Lower leg skin (tissue), 4 donors: ENCODE measurements at regions not wholly inside any gene's neighbourhood (a gene's known extent, or its start where the extent isn't known, plus 50 kb on each side); places are given as distances from the start of the nearest gene placed in this dataset.

Experiments used
- DNase-seq, 2 donors: peaks; one replicate each; pipeline ENCODE4 v3.0.0-alpha.2; 2019; ENCODE audit warnings: low spot score in 2 of 2
- H3K4me3 ChIP-seq: fragments of 200-600 bp; sonication (generic); 2 replicates; pipeline ENCODE4 v1.5.1; 2017; ENCODE audit warnings: mild to moderate bottlenecking, low read depth; ENCODE audit not compliant: poor library complexity, severe bottlenecking
- CTCF ChIP-seq, 3 donors: fragments of 450-650 bp; IDR thresholded peaks; one replicate each; pipeline ENCODE4 v1.5.1; 2016; ENCODE audit warnings: antibody characterized with exemption in 3 of 3, mild to moderate bottlenecking in 3 of 3, moderate library complexity in 2 of 3
- POLR2A ChIP-seq, 2 donors: fragments of 450-650 bp; IDR thresholded peaks; one replicate each; pipeline ENCODE4 v1.6.1; 2016 to 2017; ENCODE audit warnings: antibody characterized with exemption in 2 of 2, mild to moderate bottlenecking in 1 of 2, moderate library complexity in 1 of 2
- WGBS, 2 donors: methylation state at CpG; one replicate each; pipeline ENCODE4 v1.1.5; 2018; 5-methylcytosine and 5-hydroxymethylcytosine counted together
- intact Hi-C: fragments of 100-400 bp; cut with DNase I; formaldehyde crosslinking; loops from one replicate; pipeline ENCODE4 v1.15.0; 2023; ENCODE audit warnings: low total_unique reads

GRCh38 chr5:167268337-167268736, 1023.1 kb upstream of the WWC1 start:
- no peak for DNase-seq
- intact Hi-C loops, result no loop called here
- TF ChIP-seq POLR2A (IDR thresholded peaks at IDR 0.05) (no peak), CTCF (IDR thresholded peaks at IDR 0.05) (no peak)
- no peak overlapping the region for H3K4me3 ChIP-seq

GRCh38 chr5:167269146-167269545, 1022.3 kb upstream of the WWC1 start:
- WGBS, 2 donors, result 30 to 41% methylated on average over 3 of the region's 3 CpGs
- no peak for TF ChIP-seq POLR2A (IDR thresholded peaks at IDR 0.05)
- no peak for TF ChIP-seq CTCF (IDR thresholded peaks at IDR 0.05)
- no peak overlapping the region for H3K4me3 ChIP-seq
- intact Hi-C loops, result no loop called here
- DNase-seq, result no peak

GRCh38 chr5:167271081-167271480, 1020.4 kb upstream of the WWC1 start:
- no peak overlapping the region for H3K4me3 ChIP-seq
- DNase-seq, result no peak
- TF ChIP-seq CTCF (IDR thresholded peaks at IDR 0.05) (no peak), POLR2A (IDR thresholded peaks at IDR 0.05) (no peak)
- intact Hi-C loops, result no loop called here
- 83% methylated on average over 3 of the region's 3 CpGs for WGBS, 2 donors

GRCh38 chr5:167271511-167271910, 1019.9 kb upstream of the WWC1 start:
- WGBS, 2 donors, result 83 to 87% methylated on average over 4 of the region's 4 CpGs
- no peak for TF ChIP-seq CTCF (IDR thresholded peaks at IDR 0.05)
- intact Hi-C loops, result no loop called here
- no peak for DNase-seq
- no peak overlapping the region for H3K4me3 ChIP-seq

- TF ChIP-seq CTCF (IDR thresholded peaks at IDR 0.05) (no peak), POLR2A (IDR thresholded peaks at IDR 0.05) (no peak)
- WGBS, 2 donors, result 88 to 92% methylated on average over 3 of the region's 3 CpGs
- H3K4me3 ChIP-seq, result no peak overlapping the region
- DNase-seq, result no peak
- intact Hi-C loops, result no loop called here
Measured at GRCh38 chr5:167280111-167280510, 1011.3 kb upstream of the WWC1 start.

- H3K4me3 ChIP-seq, result no peak overlapping the region
- 90 to 98% methylated on average over 3 of the region's 3 CpGs for WGBS, 2 donors
- TF ChIP-seq CTCF (IDR thresholded peaks at IDR 0.05) (no peak), POLR2A (IDR thresholded peaks at IDR 0.05) (no peak)
- intact Hi-C loops, result no loop called here
- no peak for DNase-seq
Measured at GRCh38 chr5:167281925-167282324, 1009.5 kb upstream of the WWC1 start.
